GM23338 (cell line): ENCODE measurements at regions not wholly inside any gene's neighbourhood (a gene's known extent, or its start where the extent isn't known, plus 50 kb on each side); places are given as distances from the start of the nearest gene placed in this dataset.

Experiments used
- ATAC-seq: fragments of 200-7000 bp; cut with Tn5 transposase; 3 replicates; pipeline ENCODE4 v1.9.1; 2020
- DNase-seq: peaks from one replicate; pipeline ENCODE4 v3.0.0-alpha.2; 2015; ENCODE audit warnings: low spot score
- H2AFZ ChIP-seq: fragments of 200-600 bp; sonication (generic); 2 replicates; pipeline ENCODE4 v1.8.0; 2016; ENCODE audit warnings: antibody characterized with exemption, mild to moderate bottlenecking, moderate library complexity
- H3F3A ChIP-seq: fragments of 200-600 bp; sonication (generic); replicated peaks from 2 replicates; pipeline ENCODE4 v1.8.0; 2017; ENCODE audit warnings: antibody characterized with exemption, mixed run types, low read depth
- H3K27ac ChIP-seq: fragments of 200-600 bp; sonication (generic); 2 replicates; pipeline ENCODE4 v1.6.1; 2016; ENCODE audit warnings: low read depth
- H3K27me3 ChIP-seq: fragments of 200-600 bp; sonication (generic); 2 replicates; pipeline ENCODE4 v1.8.0; 2016; ENCODE audit warnings: mild to moderate bottlenecking, mixed run types, moderate library complexity; ENCODE audit not compliant: insufficient read depth
- H3K36me3 ChIP-seq: fragments of 200-600 bp; sonication (generic); 2 replicates; pipeline ENCODE4 v1.8.0; 2016; ENCODE audit warnings: mild to moderate bottlenecking; ENCODE audit not compliant: insufficient read depth
- H3K4me1 ChIP-seq: fragments of 200-600 bp; sonication (generic); 2 replicates; pipeline ENCODE4 v1.8.0; 2016; ENCODE audit warnings: mild to moderate bottlenecking, moderate library complexity; ENCODE audit not compliant: insufficient read depth
- H3K4me2 ChIP-seq: fragments of 200-600 bp; sonication (generic); 2 replicates; pipeline ENCODE4 v1.7.1; 2017; ENCODE audit warnings: mixed run types
- H3K4me3 ChIP-seq: fragments of 200-600 bp; sonication (generic); 2 replicates; pipeline ENCODE4 v1.6.1; 2016; ENCODE audit warnings: mixed run types
- H3K79me2 ChIP-seq: fragments of 200-600 bp; sonication (generic); replicated peaks from 2 replicates; pipeline ENCODE4 v1.8.0; 2017; ENCODE audit warnings: mild to moderate bottlenecking; ENCODE audit not compliant: insufficient read depth
- H3K9me2 ChIP-seq: fragments of 200-600 bp; sonication (generic); 2 replicates; pipeline ENCODE4 v1.8.0; 2017; ENCODE audit not compliant: insufficient read depth
- H4K20me1 ChIP-seq: fragments of 200-600 bp; sonication (generic); replicated peaks from 2 replicates; pipeline ENCODE4 v1.8.0; 2017; ENCODE audit warnings: mild to moderate bottlenecking; ENCODE audit not compliant: insufficient read depth
- H3K27ac Mint-ChIP-seq: 2 replicates; pipeline ENCODE4 v1.8.0; 2020; ENCODE audit warnings: inconsistent platforms, mild to moderate bottlenecking, moderate library complexity, mixed read lengths
- H3K27me3 Mint-ChIP-seq: 3 replicates; pipeline ENCODE4 v1.8.0; 2022; ENCODE audit warnings: low read depth, mild to moderate bottlenecking, moderate library complexity, mixed read lengths, inconsistent platforms; ENCODE audit not compliant: insufficient read depth, poor library complexity
- H3K36me3 Mint-ChIP-seq: 3 replicates; pipeline ENCODE4 v1.8.0; 2021; ENCODE audit warnings: low read depth, mild to moderate bottlenecking, inconsistent platforms, moderate library complexity, mixed read lengths
- H3K4me1 Mint-ChIP-seq: 3 replicates; pipeline ENCODE4 v1.8.0; 2020; ENCODE audit warnings: mild to moderate bottlenecking, inconsistent platforms, mixed read lengths
- H3K4me3 Mint-ChIP-seq: 3 replicates; pipeline ENCODE4 v1.8.0; 2021; ENCODE audit warnings: moderate library complexity, mild to moderate bottlenecking, inconsistent platforms, mixed read lengths
- H3K9me3 Mint-ChIP-seq: 3 replicates; pipeline ENCODE4 v1.8.0; 2020; ENCODE audit warnings: moderate library complexity, mild to moderate bottlenecking, inconsistent platforms, mixed read lengths
- EZH2 ChIP-seq: fragments of 200-600 bp; sonication (generic); IDR thresholded peaks from one replicate; pipeline ENCODE4 v1.8.0; 2017; ENCODE audit warnings: antibody characterized with exemption, mild to moderate bottlenecking, low read depth; ENCODE audit not compliant: unreplicated experiment
- EZH2phosphoT487 ChIP-seq: fragments of 200-600 bp; sonication (generic); IDR thresholded peaks from one replicate; pipeline ENCODE4 v1.8.1; 2018; ENCODE audit warnings: antibody characterized with exemption; ENCODE audit not compliant: unreplicated experiment
- JUNB ChIP-seq: IDR thresholded peaks from one replicate; pipeline ENCODE4 v1.6.1; 2016; ENCODE audit warnings: antibody characterized with exemption; ENCODE audit not compliant: unreplicated experiment
- NANOG ChIP-seq: IDR thresholded peaks from 2 replicates; pipeline ENCODE4 v1.6.1; 2016; ENCODE audit warnings: antibody characterized with exemption, borderline replicate concordance
- POLR2AphosphoS5 ChIP-seq: IDR thresholded peaks from 2 replicates; pipeline ENCODE4 v1.6.1; 2016; ENCODE audit warnings: antibody characterized with exemption, low read depth
- STAT1 ChIP-seq: IDR thresholded peaks from one replicate; pipeline ENCODE4 v1.6.1; 2016; ENCODE audit warnings: antibody characterized with exemption; ENCODE audit not compliant: unreplicated experiment
- TF ChIP-seq, protein P1 (sequence below): fragments of 250-450 bp; sonication (Bioruptor Pico); IDR thresholded peaks from 2 replicates; pipeline ENCODE4 v1.5.0; 2020; ENCODE audit warnings: mild to moderate bottlenecking, moderate library complexity
- TF ChIP-seq, protein P2 (sequence below): IDR thresholded peaks from one replicate; pipeline ENCODE4 v1.6.1; 2018; ENCODE audit warnings: antibody characterized with exemption; ENCODE audit not compliant: unreplicated experiment
- TF ChIP-seq, protein P3 (sequence below), 2 experiments: fragments of 200-600 bp in 1 of 2; sonication (generic) in 1 of 2; conservative IDR thresholded peaks; 2 replicates each; pipeline versions ENCODE4 v1.5.1 to v1.6.1; 2016 to 2017; ENCODE audit warnings: antibody characterized with exemption in 2 of 2, low read depth in 2 of 2, mild to moderate bottlenecking in 2 of 2, moderate library complexity in 1 of 2

GRCh38 chr2:228344531-228344930 lies 163.0 kb upstream of the SPHKAP start (continued):
- TF ChIP-seq, protein P1, sequence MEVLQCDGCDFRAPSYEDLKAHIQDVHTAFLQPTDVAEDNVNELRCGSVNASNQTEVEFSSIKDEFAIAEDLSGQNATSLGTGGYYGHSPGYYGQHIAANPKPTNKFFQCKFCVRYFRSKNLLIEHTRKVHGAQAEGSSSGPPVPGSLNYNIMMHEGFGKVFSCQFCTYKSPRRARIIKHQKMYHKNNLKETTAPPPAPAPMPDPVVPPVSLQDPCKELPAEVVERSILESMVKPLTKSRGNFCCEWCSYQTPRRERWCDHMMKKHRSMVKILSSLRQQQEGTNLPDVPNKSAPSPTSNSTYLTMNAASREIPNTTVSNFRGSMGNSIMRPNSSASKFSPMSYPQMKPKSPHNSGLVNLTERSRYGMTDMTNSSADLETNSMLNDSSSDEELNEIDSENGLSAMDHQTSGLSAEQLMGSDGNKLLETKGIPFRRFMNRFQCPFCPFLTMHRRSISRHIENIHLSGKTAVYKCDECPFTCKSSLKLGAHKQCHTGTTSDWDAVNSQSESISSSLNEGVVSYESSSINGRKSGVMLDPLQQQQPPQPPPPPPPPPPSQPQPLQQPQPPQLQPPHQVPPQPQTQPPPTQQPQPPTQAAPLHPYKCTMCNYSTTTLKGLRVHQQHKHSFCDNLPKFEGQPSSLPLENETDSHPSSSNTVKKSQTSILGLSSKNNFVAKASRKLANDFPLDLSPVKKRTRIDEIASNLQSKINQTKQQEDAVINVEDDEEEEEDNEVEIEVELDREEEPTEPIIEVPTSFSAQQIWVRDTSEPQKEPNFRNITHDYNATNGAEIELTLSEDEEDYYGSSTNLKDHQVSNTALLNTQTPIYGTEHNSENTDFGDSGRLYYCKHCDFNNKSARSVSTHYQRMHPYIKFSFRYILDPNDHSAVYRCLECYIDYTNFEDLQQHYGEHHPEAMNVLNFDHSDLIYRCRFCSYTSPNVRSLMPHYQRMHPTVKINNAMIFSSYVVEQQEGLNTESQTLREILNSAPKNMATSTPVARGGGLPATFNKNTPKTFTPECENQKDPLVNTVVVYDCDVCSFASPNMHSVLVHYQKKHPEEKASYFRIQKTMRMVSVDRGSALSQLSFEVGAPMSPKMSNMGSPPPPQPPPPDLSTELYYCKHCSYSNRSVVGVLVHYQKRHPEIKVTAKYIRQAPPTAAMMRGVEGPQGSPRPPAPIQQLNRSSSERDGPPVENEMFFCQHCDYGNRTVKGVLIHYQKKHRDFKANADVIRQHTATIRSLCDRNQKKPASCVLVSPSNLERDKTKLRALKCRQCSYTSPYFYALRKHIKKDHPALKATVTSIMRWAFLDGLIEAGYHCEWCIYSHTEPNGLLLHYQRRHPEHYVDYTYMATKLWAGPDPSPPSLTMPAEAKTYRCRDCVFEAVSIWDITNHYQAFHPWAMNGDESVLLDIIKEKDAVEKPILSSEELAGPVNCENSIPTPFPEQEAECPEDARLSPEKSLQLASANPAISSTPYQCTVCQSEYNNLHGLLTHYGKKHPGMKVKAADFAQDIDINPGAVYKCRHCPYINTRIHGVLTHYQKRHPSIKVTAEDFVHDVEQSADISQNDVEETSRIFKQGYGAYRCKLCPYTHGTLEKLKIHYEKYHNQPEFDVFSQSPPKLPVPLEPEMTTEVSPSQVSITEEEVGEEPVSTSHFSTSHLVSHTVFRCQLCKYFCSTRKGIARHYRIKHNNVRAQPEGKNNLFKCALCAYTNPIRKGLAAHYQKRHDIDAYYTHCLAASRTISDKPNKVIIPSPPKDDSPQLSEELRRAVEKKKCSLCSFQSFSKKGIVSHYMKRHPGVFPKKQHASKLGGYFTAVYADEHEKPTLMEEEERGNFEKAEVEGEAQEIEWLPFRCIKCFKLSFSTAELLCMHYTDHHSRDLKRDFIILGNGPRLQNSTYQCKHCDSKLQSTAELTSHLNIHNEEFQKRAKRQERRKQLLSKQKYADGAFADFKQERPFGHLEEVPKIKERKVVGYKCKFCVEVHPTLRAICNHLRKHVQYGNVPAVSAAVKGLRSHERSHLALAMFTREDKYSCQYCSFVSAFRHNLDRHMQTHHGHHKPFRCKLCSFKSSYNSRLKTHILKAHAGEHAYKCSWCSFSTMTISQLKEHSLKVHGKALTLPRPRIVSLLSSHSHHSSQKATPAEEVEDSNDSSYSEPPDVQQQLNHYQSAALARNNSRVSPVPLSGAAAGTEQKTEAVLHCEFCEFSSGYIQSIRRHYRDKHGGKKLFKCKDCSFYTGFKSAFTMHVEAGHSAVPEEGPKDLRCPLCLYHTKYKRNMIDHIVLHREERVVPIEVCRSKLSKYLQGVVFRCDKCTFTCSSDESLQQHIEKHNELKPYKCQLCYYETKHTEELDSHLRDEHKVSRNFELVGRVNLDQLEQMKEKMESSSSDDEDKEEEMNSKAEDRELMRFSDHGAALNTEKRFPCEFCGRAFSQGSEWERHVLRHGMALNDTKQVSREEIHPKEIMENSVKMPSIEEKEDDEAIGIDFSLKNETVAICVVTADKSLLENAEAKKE (CRISPR knock-in tag) = no peak

- Histone ChIP-seq H2AFZ (no peak overlapping the region), H3K4me2 (no peak overlapping the region), H3K4me1 (no peaks in the 10 kb centered on the region), H3K27me3 (no peaks in the 10 kb centered on the region), H3K79me2 (no peaks in the 10 kb centered on the region), H3K27ac (no peak overlapping the region), H3K36me3 (no peaks in the 10 kb centered on the region), H4K20me1 (no peaks in the 10 kb centered on the region), H3K9me2 (peaks cover 15% of the 10 kb centered on the region), H3F3A (no peaks in the 10 kb centered on the region), H3K4me3 (no peak overlapping the region)
- Mint-ChIP-seq H3K27ac (no peak overlapping the region), H3K27me3 (no peaks in the 10 kb centered on the region), H3K4me3 (no peak overlapping the region), H3K9me3 (peaks cover 15% of the 10 kb centered on the region), H3K4me1 (no peaks in the 10 kb centered on the region), H3K36me3 (no peaks in the 10 kb centered on the region; the same call in 2 of the 3 replicates)
- DNase-seq = no peak
- TF ChIP-seq EZH2phosphoT487 (no peak), STAT1 (no peak), EZH2 (no peak), POLR2AphosphoS5 (no peak), NANOG (no peak), JUNB (no peak)
- TF ChIP-seq, protein P2, sequence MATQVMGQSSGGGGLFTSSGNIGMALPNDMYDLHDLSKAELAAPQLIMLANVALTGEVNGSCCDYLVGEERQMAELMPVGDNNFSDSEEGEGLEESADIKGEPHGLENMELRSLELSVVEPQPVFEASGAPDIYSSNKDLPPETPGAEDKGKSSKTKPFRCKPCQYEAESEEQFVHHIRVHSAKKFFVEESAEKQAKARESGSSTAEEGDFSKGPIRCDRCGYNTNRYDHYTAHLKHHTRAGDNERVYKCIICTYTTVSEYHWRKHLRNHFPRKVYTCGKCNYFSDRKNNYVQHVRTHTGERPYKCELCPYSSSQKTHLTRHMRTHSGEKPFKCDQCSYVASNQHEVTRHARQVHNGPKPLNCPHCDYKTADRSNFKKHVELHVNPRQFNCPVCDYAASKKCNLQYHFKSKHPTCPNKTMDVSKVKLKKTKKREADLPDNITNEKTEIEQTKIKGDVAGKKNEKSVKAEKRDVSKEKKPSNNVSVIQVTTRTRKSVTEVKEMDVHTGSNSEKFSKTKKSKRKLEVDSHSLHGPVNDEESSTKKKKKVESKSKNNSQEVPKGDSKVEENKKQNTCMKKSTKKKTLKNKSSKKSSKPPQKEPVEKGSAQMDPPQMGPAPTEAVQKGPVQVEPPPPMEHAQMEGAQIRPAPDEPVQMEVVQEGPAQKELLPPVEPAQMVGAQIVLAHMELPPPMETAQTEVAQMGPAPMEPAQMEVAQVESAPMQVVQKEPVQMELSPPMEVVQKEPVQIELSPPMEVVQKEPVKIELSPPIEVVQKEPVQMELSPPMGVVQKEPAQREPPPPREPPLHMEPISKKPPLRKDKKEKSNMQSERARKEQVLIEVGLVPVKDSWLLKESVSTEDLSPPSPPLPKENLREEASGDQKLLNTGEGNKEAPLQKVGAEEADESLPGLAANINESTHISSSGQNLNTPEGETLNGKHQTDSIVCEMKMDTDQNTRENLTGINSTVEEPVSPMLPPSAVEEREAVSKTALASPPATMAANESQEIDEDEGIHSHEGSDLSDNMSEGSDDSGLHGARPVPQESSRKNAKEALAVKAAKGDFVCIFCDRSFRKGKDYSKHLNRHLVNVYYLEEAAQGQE = no peak
- TF ChIP-seq, protein P3, sequence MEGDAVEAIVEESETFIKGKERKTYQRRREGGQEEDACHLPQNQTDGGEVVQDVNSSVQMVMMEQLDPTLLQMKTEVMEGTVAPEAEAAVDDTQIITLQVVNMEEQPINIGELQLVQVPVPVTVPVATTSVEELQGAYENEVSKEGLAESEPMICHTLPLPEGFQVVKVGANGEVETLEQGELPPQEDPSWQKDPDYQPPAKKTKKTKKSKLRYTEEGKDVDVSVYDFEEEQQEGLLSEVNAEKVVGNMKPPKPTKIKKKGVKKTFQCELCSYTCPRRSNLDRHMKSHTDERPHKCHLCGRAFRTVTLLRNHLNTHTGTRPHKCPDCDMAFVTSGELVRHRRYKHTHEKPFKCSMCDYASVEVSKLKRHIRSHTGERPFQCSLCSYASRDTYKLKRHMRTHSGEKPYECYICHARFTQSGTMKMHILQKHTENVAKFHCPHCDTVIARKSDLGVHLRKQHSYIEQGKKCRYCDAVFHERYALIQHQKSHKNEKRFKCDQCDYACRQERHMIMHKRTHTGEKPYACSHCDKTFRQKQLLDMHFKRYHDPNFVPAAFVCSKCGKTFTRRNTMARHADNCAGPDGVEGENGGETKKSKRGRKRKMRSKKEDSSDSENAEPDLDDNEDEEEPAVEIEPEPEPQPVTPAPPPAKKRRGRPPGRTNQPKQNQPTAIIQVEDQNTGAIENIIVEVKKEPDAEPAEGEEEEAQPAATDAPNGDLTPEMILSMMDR (conservative IDR thresholded peaks at IDR 0.05; ENCODE audit: low read depth in 2 of 2) = no peak
- ATAC-seq = no peak
These were observed 158.0 kb upstream of the SPHKAP start for GRCh38 chr2:228339525-228339924.
